DND-41 (cell line): ENCODE measurements at regions not wholly inside any gene's neighbourhood (a gene's known extent, or its start where the extent isn't known, plus 50 kb on each side); places are given as distances from the start of the nearest gene placed in this dataset.

Source experiments
- ATAC-seq: fragments of 200-7000 bp; cut with Tn5 transposase; 3 replicates; pipeline ENCODE4 v1.9.1; 2021; ENCODE audit warnings: low read depth; ENCODE audit not compliant: insufficient read depth
- DNase-seq: peaks from one replicate; pipeline ENCODE4 v3.0.0-alpha.2; 2020
- H2AFZ ChIP-seq: 2 replicates; pipeline ENCODE4 v1.6.0; 2012; ENCODE audit warnings: low read depth, low read length
- H3K27ac ChIP-seq: 2 replicates; pipeline ENCODE4 v1.5.1; 2012; ENCODE audit warnings: low read length, inconsistent platforms
- H3K27me3 ChIP-seq: fragments of 200-600 bp; sonication (generic); 2 replicates; pipeline ENCODE4 v1.6.0; 2012; ENCODE audit warnings: low read length, mild to moderate bottlenecking, inconsistent platforms; ENCODE audit not compliant: insufficient read depth, poor library complexity
- H3K36me3 ChIP-seq: 2 replicates; pipeline ENCODE4 v1.5.1; 2012; ENCODE audit warnings: low read length, inconsistent platforms; ENCODE audit not compliant: insufficient read depth
- H3K4me1 ChIP-seq: 2 replicates; pipeline ENCODE4 v1.5.1; 2012; ENCODE audit warnings: mild to moderate bottlenecking, low read length; ENCODE audit not compliant: insufficient read depth
- H3K4me2 ChIP-seq: 2 replicates; pipeline ENCODE4 v1.6.0; 2012; ENCODE audit warnings: mild to moderate bottlenecking, moderate library complexity, low read length, inconsistent platforms; ENCODE audit not compliant: insufficient read depth
- H3K4me3 ChIP-seq, 2 experiments: fragments of 200-600 bp in 1 of 2; shearing (Covaris generic) in 1 of 2; 2 replicates each; pipeline ENCODE4 v1.5.1; 2012 to 2016; ENCODE audit warnings: inconsistent platforms in 2 of 2, low read length in 2 of 2, mild to moderate bottlenecking in 2 of 2, low read depth in 1 of 2, moderate library complexity in 1 of 2
- H3K79me2 ChIP-seq: 2 replicates; pipeline ENCODE4 v1.6.0; 2012; ENCODE audit warnings: low read length, inconsistent platforms; ENCODE audit not compliant: insufficient read depth
- H3K9ac ChIP-seq: 2 replicates; pipeline ENCODE4 v1.6.0; 2012; ENCODE audit warnings: low read depth, mild to moderate bottlenecking, inconsistent platforms, low read length, moderate library complexity
- H3K9me3 ChIP-seq: 2 replicates; pipeline ENCODE4 v1.5.1; 2012; ENCODE audit warnings: low read length, moderate library complexity, mild to moderate bottlenecking, inconsistent platforms; ENCODE audit not compliant: insufficient read depth, severe bottlenecking
- H4K20me1 ChIP-seq: 2 replicates; pipeline ENCODE4 v1.6.0; 2012; ENCODE audit warnings: low read length; ENCODE audit not compliant: insufficient read depth
- EZH2 ChIP-seq: IDR thresholded peaks from 3 replicates; pipeline ENCODE4 v1.6.1; 2012; ENCODE audit warnings: borderline replicate concordance, low read depth, mild to moderate bottlenecking, moderate library complexity, low read length, inconsistent platforms; ENCODE audit not compliant: severe bottlenecking
- TF ChIP-seq, protein P1 (sequence below): IDR thresholded peaks from 2 replicates; pipeline ENCODE4 v1.5.1; 2012; ENCODE audit warnings: borderline replicate concordance, low read length, moderate library complexity, mild to moderate bottlenecking; ENCODE audit not compliant: poor library complexity, severe bottlenecking; ENCODE audit errors: extremely low read depth

DNA sequence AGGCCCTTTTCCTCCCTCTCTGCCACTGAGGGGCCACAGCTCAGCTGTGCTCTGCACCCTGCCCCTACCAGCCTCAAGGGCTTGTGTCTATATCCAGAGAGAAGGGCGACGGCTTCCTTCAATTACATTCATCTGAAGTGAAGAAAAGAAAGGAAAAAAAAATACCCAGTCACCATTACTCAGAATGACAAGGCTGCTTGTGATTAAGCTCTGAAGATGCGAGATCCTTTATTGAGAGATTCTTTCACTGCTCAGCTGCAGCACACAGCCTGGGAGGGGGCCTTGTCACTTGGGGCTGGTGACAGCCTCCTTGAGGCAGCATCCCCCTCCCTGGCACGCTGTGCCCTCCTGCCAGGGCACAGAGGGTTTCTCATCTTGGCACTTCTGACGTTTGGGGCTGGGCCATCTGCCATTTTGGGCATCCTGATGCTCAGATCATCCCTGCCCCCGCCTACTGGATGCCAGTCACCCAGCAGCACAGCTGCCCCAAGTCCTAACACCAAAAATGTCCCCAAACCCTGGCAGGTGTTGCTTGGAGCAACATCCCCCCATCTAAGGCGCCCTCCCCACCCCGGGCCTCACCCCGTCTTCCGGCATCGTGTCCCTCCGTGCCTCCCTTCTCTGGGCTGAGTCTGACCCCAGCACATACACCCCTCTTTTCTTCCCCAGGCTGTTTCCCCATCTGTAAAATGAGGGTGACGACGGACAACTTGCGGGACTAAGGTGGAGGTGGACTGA is 1394.7 kb downstream of the BRD1 start:
- Histone ChIP-seq H3K79me2 (no peaks in the 10 kb centered on the region), H3K4me2 (no peak overlapping the region), H3K9ac (no peak overlapping the region), H3K4me1 (no peaks in the 10 kb centered on the region), H3K36me3 (no peaks in the 10 kb centered on the region), H3K27ac (no peak overlapping the region), H3K27me3 (no peaks in the 10 kb centered on the region), H3K4me3 (no peak overlapping the region), H2AFZ (no peak overlapping the region), H4K20me1 (no peaks in the 10 kb centered on the region), H3K9me3 (no peaks in the 10 kb centered on the region)
- ATAC-seq (no peak), DNase-seq (no peak)
- no peak for TF ChIP-seq EZH2
- TF ChIP-seq, protein P1, sequence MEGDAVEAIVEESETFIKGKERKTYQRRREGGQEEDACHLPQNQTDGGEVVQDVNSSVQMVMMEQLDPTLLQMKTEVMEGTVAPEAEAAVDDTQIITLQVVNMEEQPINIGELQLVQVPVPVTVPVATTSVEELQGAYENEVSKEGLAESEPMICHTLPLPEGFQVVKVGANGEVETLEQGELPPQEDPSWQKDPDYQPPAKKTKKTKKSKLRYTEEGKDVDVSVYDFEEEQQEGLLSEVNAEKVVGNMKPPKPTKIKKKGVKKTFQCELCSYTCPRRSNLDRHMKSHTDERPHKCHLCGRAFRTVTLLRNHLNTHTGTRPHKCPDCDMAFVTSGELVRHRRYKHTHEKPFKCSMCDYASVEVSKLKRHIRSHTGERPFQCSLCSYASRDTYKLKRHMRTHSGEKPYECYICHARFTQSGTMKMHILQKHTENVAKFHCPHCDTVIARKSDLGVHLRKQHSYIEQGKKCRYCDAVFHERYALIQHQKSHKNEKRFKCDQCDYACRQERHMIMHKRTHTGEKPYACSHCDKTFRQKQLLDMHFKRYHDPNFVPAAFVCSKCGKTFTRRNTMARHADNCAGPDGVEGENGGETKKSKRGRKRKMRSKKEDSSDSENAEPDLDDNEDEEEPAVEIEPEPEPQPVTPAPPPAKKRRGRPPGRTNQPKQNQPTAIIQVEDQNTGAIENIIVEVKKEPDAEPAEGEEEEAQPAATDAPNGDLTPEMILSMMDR, result no peak

DNA sequence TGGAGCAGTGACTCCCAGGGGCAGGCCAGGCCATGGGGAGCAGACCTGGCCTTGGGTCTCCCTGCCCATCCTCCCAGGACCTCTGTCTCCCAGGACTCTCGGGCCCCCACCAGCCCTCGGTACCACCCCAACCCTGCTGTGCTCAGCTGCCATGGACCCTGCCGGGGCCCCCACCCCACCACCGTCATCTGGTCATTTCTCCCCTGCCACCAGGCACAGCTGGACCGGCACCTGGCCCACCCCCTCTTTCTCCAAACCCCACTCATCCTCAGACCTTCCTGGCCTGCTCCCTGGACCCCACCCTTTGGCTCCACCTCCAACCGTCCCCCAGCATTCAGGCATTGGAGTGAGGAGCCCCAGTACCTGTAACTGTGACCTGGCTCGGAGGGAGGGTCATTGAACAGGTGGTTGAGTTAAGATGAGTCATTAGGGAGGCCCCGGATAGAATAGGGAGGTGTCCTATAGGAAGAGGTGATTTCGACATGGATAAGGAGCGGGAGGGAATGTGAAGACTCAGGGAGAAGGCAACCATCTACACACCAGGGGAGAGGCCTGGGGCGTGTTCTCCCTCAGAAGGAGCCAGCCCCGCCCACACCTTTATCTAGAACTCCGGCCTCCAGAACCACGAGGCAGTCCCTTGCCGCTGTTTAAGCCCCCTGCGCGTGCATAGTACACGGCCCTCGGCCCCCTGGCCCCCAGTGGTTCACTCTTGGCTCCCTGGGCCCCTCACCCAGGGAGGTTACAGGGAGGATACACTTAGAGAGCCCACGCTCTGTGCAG is 1395.9 kb downstream of the BRD1 start:
- Histone ChIP-seq H3K9me3 (no peaks in the 10 kb centered on the region), H4K20me1 (no peaks in the 10 kb centered on the region), H3K9ac (no peak overlapping the region), H3K79me2 (no peaks in the 10 kb centered on the region), H3K27ac (no peak overlapping the region), H3K4me3 (no peak overlapping the region), H3K4me1 (no peaks in the 10 kb centered on the region), H3K4me2 (no peak overlapping the region), H3K36me3 (no peaks in the 10 kb centered on the region), H2AFZ (no peak overlapping the region), H3K27me3 (no peaks in the 10 kb centered on the region)
- TF ChIP-seq, protein P1, result no peak
- TF ChIP-seq EZH2, result no peak
- DNase-seq (no peak), ATAC-seq (no peak)

DNA sequence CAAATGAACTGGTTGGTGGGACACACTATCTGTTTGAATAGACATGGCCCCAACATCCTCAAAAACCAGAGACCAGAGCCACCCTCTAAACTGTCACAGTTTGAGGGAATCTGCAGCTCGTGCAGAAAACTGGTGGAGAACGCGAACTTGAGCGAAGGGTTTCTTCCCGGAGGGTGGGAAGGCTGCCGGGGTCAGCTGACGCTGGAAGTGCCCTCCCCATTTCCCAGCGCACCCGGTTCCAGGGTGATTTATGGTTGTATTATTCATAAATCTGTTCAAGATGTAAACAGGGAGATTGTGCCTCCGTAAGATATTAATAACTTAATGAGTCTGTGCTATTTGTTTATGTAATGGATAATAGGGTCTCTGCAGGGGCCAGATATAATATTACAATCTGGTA is 1396.7 kb downstream of the BRD1 start:
- H3K9me3 ChIP-seq, result no peaks in the 10 kb centered on the region
- ATAC-seq (no peak), DNase-seq (no peak)
- no peak overlapping the region for H3K9ac ChIP-seq
- H3K4me2 ChIP-seq, result no peak overlapping the region
- TF ChIP-seq, protein P1, result no peak
- no peak for TF ChIP-seq EZH2
- H3K27me3 ChIP-seq, result no peaks in the 10 kb centered on the region
- no peaks in the 10 kb centered on the region for H3K36me3 ChIP-seq
- no peaks in the 10 kb centered on the region for H4K20me1 ChIP-seq
- H3K4me3 ChIP-seq, result no peak overlapping the region
- H3K4me1 ChIP-seq, result no peaks in the 10 kb centered on the region
- no peak overlapping the region for H2AFZ ChIP-seq
- no peak overlapping the region for H3K27ac ChIP-seq
- H3K79me2 ChIP-seq, result no peaks in the 10 kb centered on the region
